Smooth muscle cell (in vitro differentiated cells): ENCODE measurements at regions not wholly inside any gene's neighbourhood (a gene's known extent, or its start where the extent isn't known, plus 50 kb on each side); places are given as distances from the start of the nearest gene placed in this dataset.

ENCODE experiments used
- DNase-seq: peaks from one replicate; lab custom pipeline; 2025; ENCODE audit not compliant: unreplicated experiment; lab: John Stamatoyannopoulos, UW
- H2AFZ ChIP-seq: fragments of 200-600 bp; sonication (generic); 2 replicates; pipeline ENCODE4 v1.6.0; 2016; ENCODE audit warnings: antibody characterized with exemption, low read depth, mild to moderate bottlenecking
- H3F3A ChIP-seq: fragments of 200-600 bp; sonication (generic); 2 replicates; pipeline ENCODE4 v1.6.0; 2017; ENCODE audit warnings: antibody characterized with exemption, low read depth
- H3K27ac ChIP-seq: fragments of 200-600 bp; sonication (generic); 2 replicates; pipeline ENCODE4 v1.5.1; 2016; ENCODE audit warnings: low read depth, mild to moderate bottlenecking
- H3K27me3 ChIP-seq: fragments of 200-600 bp; sonication (generic); 2 replicates; pipeline ENCODE4 v1.6.1; 2016; ENCODE audit warnings: low read depth, mild to moderate bottlenecking
- H3K36me3 ChIP-seq: fragments of 200-600 bp; sonication (generic); 2 replicates; pipeline ENCODE4 v1.5.1; 2016; ENCODE audit warnings: low read depth
- H3K4me1 ChIP-seq: fragments of 200-600 bp; sonication (generic); 2 replicates; pipeline ENCODE4 v1.5.1; 2016; ENCODE audit warnings: low read depth
- H3K4me2 ChIP-seq: fragments of 200-600 bp; sonication (generic); 2 replicates; pipeline ENCODE4 v1.6.0; 2016; ENCODE audit warnings: mild to moderate bottlenecking
- H3K4me3 ChIP-seq: fragments of 200-600 bp; sonication (generic); 2 replicates; pipeline ENCODE4 v1.5.1; 2016; ENCODE audit warnings: mild to moderate bottlenecking
- H3K79me2 ChIP-seq: fragments of 200-600 bp; sonication (generic); 2 replicates; pipeline ENCODE4 v1.6.0; 2016; ENCODE audit warnings: low read depth, mild to moderate bottlenecking
- H3K9ac ChIP-seq: fragments of 200-600 bp; sonication (generic); 2 replicates; pipeline ENCODE4 v1.6.0; 2016; ENCODE audit warnings: low read depth
- H3K9me3 ChIP-seq: fragments of 200-600 bp; sonication (generic); replicated peaks from 2 replicates; pipeline ENCODE4 v1.5.1; 2016; ENCODE audit warnings: low read depth
- H4K20me1 ChIP-seq: fragments of 200-600 bp; sonication (generic); 2 replicates; pipeline ENCODE4 v1.6.0; 2016; ENCODE audit warnings: low read depth
- WGBS: methylation state at CpG from one replicate; pipeline ENCODE4 v1.1.7; 2016; ENCODE audit warnings: low lambda C conversion rate; 5-methylcytosine and 5-hydroxymethylcytosine counted together
- TF ChIP-seq, protein P1 (sequence below): fragments of 200-600 bp; sonication (generic); IDR thresholded peaks from 2 replicates; pipeline ENCODE4 v1.5.1; 2017; ENCODE audit warnings: borderline replicate concordance, mild to moderate bottlenecking, antibody characterized with exemption; ENCODE audit not compliant: insufficient read depth, poor library complexity, severe bottlenecking

DNA sequence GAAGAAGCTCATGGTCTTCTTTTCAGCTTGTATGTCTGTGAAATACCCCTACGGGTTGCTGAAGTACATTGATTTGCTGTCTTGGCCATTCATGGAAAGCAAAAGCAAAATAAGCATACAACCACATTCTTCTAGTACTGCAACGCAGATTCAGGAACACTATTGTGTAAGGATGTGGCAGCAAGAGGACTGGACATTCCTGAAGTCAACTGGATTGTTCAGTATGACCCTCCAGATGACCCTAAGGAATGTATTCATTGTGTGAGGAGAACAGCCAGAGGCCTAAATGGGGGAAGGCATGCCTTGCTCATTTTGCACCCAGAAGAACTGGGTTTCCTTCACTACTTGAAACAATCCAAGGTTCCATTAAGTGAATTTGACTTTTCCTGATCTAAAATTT, 133.4 kb upstream of the ANKRD1 start:
- no peak for DNase-seq
- no peaks in the 10 kb centered on the region for H3K79me2 ChIP-seq
- H4K20me1 ChIP-seq, result no peaks in the 10 kb centered on the region
- no peaks in the 10 kb centered on the region for H3K9me3 ChIP-seq
- H3K27me3 ChIP-seq, result no peaks in the 10 kb centered on the region
- H3K27ac ChIP-seq, result no peak overlapping the region
- H3F3A ChIP-seq, result no peaks in the 10 kb centered on the region
- H2AFZ ChIP-seq, result no peak overlapping the region
- H3K4me3 ChIP-seq, result no peak overlapping the region
- WGBS, result 85% methylated on average over 2 of the region's 2 CpGs
- no peak overlapping the region for H3K9ac ChIP-seq
- TF ChIP-seq, protein P1, sequence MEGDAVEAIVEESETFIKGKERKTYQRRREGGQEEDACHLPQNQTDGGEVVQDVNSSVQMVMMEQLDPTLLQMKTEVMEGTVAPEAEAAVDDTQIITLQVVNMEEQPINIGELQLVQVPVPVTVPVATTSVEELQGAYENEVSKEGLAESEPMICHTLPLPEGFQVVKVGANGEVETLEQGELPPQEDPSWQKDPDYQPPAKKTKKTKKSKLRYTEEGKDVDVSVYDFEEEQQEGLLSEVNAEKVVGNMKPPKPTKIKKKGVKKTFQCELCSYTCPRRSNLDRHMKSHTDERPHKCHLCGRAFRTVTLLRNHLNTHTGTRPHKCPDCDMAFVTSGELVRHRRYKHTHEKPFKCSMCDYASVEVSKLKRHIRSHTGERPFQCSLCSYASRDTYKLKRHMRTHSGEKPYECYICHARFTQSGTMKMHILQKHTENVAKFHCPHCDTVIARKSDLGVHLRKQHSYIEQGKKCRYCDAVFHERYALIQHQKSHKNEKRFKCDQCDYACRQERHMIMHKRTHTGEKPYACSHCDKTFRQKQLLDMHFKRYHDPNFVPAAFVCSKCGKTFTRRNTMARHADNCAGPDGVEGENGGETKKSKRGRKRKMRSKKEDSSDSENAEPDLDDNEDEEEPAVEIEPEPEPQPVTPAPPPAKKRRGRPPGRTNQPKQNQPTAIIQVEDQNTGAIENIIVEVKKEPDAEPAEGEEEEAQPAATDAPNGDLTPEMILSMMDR, result no peak
- H3K4me2 ChIP-seq, result no peak overlapping the region
- peaks cover 19% of the 10 kb centered on the region for H3K4me1 ChIP-seq
- no peaks in the 10 kb centered on the region for H3K36me3 ChIP-seq

DNA sequence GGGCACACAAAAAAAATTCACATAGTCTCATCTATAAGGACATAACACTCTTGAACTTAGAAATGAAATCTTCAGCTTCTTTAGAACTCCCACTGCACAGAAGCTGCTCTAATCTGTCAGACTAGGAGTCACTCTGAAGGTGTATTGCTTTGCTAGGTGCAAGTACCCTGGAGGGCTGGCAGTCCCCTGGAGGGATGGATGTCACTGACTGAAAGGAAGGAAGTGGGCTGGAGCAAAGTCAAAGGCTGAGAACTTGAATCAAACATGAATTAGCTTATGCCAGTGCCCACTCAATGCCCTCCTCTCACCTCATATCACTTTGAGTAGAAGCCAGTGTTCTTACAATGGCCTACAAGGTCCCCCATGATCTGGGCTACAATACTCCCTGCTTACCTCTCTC, 140.3 kb upstream of the ANKRD1 start:
- Histone ChIP-seq H2AFZ (peak overlapping the region; percentile 14), H3K4me3 (no peak overlapping the region), H3K27me3 (no peaks in the 10 kb centered on the region), H4K20me1 (no peaks in the 10 kb centered on the region), H3K4me2 (no peak overlapping the region), H3K36me3 (no peaks in the 10 kb centered on the region), H3K9ac (no peak overlapping the region), H3F3A (no peaks in the 10 kb centered on the region), H3K9me3 (no peaks in the 10 kb centered on the region), H3K4me1 (no peaks in the 10 kb centered on the region), H3K27ac (no peak overlapping the region), H3K79me2 (no peaks in the 10 kb centered on the region)
- TF ChIP-seq, protein P1, result no peak
- DNase-seq, result no peak

DNA sequence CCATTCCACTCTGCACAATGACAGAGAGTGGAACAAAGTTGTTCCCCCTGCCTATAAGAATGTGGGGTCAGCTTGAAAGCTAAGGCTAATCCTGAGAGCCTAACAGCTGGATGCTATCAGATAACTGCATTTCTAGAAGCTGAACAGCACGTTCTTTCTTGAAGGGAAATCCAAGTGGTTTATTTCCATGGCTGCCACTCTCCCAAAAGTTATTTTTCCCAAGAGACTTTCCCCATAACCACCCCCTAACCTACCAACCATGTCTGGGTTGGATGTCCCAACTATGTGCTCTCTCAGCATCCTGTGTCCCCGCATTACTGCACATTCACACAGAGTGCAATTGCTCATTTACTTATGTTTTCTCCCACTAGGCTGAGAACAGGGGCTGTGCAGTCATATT, 140.7 kb upstream of the ANKRD1 start:
- Histone ChIP-seq H3K27ac (no peak overlapping the region), H3F3A (no peaks in the 10 kb centered on the region), H3K4me3 (no peak overlapping the region), H3K36me3 (no peaks in the 10 kb centered on the region), H3K4me2 (no peak overlapping the region), H4K20me1 (no peaks in the 10 kb centered on the region), H3K27me3 (no peaks in the 10 kb centered on the region), H2AFZ (peak overlapping the region; percentile 14), H3K79me2 (no peaks in the 10 kb centered on the region), H3K4me1 (no peaks in the 10 kb centered on the region), H3K9ac (no peak overlapping the region), H3K9me3 (no peaks in the 10 kb centered on the region)
- WGBS, result 44% methylated on average over 2 of the region's 2 CpGs
- DNase-seq, result no peak
- TF ChIP-seq, protein P1, result no peak

DNA sequence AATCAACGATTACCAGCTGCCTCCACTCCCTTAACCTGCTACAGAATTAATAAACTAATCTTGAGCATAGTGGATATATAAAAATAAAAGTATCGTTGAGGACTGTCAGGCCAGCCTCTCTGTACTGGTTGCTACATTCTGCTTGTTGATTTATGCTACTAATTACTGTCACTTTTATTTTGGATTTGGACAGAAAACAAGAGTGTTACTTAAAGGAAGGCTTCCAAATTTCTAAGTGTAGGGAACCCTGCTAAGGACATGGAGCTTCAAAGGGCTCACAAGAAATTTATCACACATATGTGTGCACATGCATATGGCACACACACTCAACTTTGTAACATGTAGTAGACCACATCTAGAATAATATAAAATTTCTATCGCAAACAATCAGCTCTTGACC, 141.2 kb upstream of the ANKRD1 start:
- no peak overlapping the region for H3K4me2 ChIP-seq
- no peaks in the 10 kb centered on the region for H3K36me3 ChIP-seq
- no peaks in the 10 kb centered on the region for H3K79me2 ChIP-seq
- H3K27ac ChIP-seq, result no peak overlapping the region
- no peak overlapping the region for H3K4me3 ChIP-seq
- H3K9ac ChIP-seq, result no peak overlapping the region
- no peaks in the 10 kb centered on the region for H3F3A ChIP-seq
- H4K20me1 ChIP-seq, result no peaks in the 10 kb centered on the region
- TF ChIP-seq, protein P1, result no peak
- H3K27me3 ChIP-seq, result no peaks in the 10 kb centered on the region
- no peaks in the 10 kb centered on the region for H3K9me3 ChIP-seq
- no peaks in the 10 kb centered on the region for H3K4me1 ChIP-seq
- DNase-seq, result no peak
- H2AFZ ChIP-seq, result no peak overlapping the region
- WGBS, result 96% methylated on average over 3 of the region's 3 CpGs
